Skeletal muscle satellite cell (primary cell): ENCODE measurements at regions not wholly inside any gene's neighbourhood (a gene's known extent, or its start where the extent isn't known, plus 50 kb on each side); places are given as distances from the start of the nearest gene placed in this dataset.

Experiments
- H3K27me3 ChIP-seq: 2 replicates; pipeline ENCODE4 v1.7.0; 2013; ENCODE audit warnings: low read length; ENCODE audit not compliant: control insufficient read depth, insufficient read depth
- H3K36me3 ChIP-seq: 2 replicates; pipeline ENCODE4 v1.7.0; 2013; ENCODE audit warnings: mild to moderate bottlenecking, control low read depth, low read length; ENCODE audit not compliant: insufficient read depth
- H3K4me1 ChIP-seq: 2 replicates; pipeline ENCODE4 v1.7.0; 2013; ENCODE audit warnings: low read length; ENCODE audit not compliant: control insufficient read depth, insufficient read depth
- H3K4me2 ChIP-seq: 2 replicates; pipeline ENCODE4 v1.7.0; 2013; ENCODE audit warnings: mild to moderate bottlenecking, low read length
- H3K4me3 ChIP-seq: 2 replicates; pipeline ENCODE4 v1.7.0; 2013; ENCODE audit warnings: low read length
- H3K9ac ChIP-seq: 2 replicates; pipeline ENCODE4 v1.7.0; 2013; ENCODE audit warnings: mild to moderate bottlenecking, low read depth, low read length, moderate library complexity
- H3K9me3 ChIP-seq: replicated peaks from 2 replicates; pipeline ENCODE4 v1.7.0; 2013; ENCODE audit warnings: mild to moderate bottlenecking, control low read depth, low read length

DNA sequence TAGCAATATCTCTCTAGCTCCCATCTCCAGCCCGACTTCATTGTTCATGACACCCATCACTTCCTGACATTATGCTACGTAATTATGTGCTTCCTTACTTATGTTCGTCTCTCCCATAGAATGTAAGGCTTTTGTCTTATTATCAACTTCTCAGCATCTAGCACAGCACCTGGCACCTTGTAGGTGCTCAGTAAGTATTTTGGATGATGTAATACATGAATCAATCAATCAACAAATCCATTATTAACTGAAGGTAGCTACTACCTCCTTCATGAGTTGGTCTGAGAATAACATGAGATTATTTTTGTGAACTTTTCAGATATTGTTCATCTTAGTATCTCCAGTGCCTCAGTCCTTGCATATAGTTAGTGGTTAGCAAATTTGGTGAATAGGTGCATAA, 109.3 kb downstream of the EN1 start:
- H3K9ac ChIP-seq = peak overlapping the region; percentile 6
- peaks cover 23% of the 10 kb centered on the region for H3K4me1 ChIP-seq
- H3K27me3 ChIP-seq = no peaks in the 10 kb centered on the region
- H3K9me3 ChIP-seq = no peaks in the 10 kb centered on the region
- H3K4me2 ChIP-seq = peak overlapping the region; percentile 41
- no peaks in the 10 kb centered on the region for H3K36me3 ChIP-seq
- no peak overlapping the region for H3K4me3 ChIP-seq

DNA sequence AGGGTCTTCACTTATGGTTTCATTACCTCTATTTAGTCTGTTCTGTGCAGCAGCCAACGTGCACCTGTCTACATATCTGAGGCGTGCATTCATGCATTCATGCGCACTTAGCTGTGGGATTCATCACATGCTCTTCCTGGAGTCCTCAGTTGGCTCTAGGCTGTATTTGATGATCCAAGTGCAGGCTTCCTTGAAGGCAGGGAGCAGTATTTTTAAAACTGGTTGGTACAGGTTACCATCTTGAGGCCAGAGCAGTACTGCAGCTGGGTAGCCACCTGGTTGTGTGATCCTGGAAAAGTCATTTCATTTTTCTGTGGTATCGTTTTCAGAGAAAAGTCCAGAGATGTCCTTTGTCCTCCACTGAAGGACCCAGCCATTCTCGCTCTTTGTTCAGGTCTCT, 109.8 kb downstream of the EN1 start:
- Histone ChIP-seq H3K9me3 (no peaks in the 10 kb centered on the region), H3K4me1 (peaks cover 27% of the 10 kb centered on the region), H3K27me3 (no peaks in the 10 kb centered on the region), H3K9ac (peak overlapping the region; percentile 6), H3K4me2 (no peak overlapping the region), H3K4me3 (no peak overlapping the region), H3K36me3 (no peaks in the 10 kb centered on the region)

DNA sequence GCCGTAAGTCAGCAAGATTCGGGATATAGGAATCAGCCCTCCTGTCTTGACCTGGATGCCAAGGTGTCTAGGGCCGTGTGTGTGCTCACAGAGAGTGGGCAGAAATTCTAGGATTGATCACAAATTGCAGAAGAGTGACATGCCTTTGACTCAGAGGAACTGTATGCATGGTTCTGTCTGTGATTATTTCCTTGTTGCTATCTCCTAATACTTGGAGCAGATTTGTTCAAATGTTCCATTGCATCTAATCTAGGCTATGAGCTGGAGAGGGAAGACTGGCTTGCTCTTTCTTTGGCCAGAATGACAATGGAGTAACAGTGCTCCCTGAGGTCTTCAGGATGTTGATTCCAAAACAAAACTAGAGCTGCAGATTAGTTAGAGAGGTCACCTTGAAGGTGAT, 115.0 kb downstream of the EN1 start:
- Histone ChIP-seq H3K27me3 (no peaks in the 10 kb centered on the region), H3K4me3 (no peak overlapping the region), H3K4me2 (no peak overlapping the region), H3K36me3 (no peaks in the 10 kb centered on the region), H3K4me1 (peaks cover 9% of the 10 kb centered on the region), H3K9me3 (no peaks in the 10 kb centered on the region), H3K9ac (no peak overlapping the region)

DNA sequence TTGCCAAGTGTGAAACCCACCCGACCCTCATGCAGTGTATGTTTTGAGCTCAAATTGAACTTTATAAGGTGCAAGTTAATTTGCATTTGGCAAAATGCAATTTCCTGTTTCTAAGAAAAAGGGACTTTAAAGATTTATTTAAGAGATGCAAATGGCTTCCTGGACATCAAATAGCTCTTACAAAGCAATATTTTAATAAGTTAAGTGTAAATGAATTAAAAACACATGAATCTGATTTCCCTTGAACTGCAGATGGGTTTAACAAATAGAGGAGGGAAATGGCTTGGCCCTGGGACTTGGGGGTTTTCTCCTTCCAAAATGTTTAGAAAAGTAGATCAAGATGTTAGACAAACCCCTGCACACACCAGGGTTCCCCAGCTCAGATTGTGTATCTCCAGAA, 116.0 kb downstream of the EN1 start:
- Histone ChIP-seq H3K4me1 (peaks cover 8% of the 10 kb centered on the region), H3K4me3 (no peak overlapping the region), H3K36me3 (no peaks in the 10 kb centered on the region), H3K4me2 (no peak overlapping the region), H3K27me3 (no peaks in the 10 kb centered on the region), H3K9ac (no peak overlapping the region), H3K9me3 (no peaks in the 10 kb centered on the region)

DNA sequence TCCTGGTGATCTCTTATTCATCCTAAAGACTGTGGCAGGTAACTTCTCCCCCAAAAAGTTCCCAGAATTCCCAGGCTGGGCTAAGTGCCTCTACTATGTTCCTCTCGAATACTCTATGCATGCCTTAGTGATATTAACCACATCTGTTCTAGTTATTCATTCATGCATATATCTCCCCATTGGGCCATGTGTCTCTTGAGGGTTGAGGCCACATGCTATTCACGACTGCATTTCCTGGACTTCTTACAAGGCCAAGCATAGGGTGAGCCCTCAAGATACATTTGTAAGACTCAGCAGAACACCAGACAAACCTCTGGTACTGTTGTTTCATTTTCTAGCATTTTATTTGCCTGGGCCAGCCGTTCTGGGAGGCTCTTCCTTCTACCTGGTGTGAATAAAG, 117.0 kb downstream of the EN1 start:
- Histone ChIP-seq H3K4me3 (no peak overlapping the region), H3K9me3 (no peaks in the 10 kb centered on the region), H3K36me3 (no peaks in the 10 kb centered on the region), H3K9ac (no peak overlapping the region), H3K4me1 (peaks cover 8% of the 10 kb centered on the region), H3K27me3 (no peaks in the 10 kb centered on the region), H3K4me2 (no peak overlapping the region)

DNA sequence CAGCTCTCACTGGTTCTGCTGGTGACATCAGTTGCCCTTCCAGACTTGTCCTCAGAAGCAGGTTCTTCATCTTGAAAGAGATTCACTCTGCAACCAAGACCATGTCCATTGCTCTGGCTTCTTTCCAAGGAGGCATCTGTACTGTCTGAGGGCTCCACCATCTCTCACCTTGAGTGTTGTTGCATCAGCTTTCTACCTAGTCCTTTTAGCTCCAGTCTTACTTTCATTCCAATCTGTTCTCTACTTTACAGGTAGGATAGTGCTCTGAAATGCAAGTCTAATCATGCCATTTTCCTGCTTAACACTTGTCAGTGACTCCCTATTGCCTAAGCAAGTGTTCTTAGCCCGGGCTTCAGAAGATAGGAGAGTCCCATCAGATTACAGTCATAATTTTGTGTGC, 117.7 kb downstream of the EN1 start:
- H3K9ac ChIP-seq = no peak overlapping the region
- H3K4me2 ChIP-seq = no peak overlapping the region
- peaks cover 8% of the 10 kb centered on the region for H3K4me1 ChIP-seq
- H3K36me3 ChIP-seq = no peaks in the 10 kb centered on the region
- H3K4me3 ChIP-seq = no peak overlapping the region
- no peaks in the 10 kb centered on the region for H3K27me3 ChIP-seq
- H3K9me3 ChIP-seq = no peaks in the 10 kb centered on the region

DNA sequence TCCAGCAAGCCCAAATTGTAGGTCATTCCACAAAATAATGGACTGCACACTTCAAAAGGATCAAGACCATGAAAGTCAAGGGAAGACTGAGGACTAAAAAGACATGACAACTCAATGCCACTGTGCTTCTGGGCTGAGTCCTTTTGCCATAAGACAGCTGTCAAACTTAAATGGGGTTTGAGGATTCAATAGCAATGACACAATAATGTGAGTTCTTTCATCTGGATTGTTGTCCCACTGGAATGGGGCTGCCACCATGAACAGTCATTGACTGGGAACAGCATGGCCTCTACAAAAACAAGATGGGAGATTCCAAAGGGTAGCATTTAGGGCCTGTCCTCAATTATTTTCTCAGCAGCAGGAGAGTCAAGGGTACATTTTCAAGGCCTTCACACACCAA, 118.5 kb downstream of the EN1 start:
- H3K27me3 ChIP-seq = no peaks in the 10 kb centered on the region
- H3K36me3 ChIP-seq = no peaks in the 10 kb centered on the region
- H3K9me3 ChIP-seq = no peaks in the 10 kb centered on the region
- no peak overlapping the region for H3K4me3 ChIP-seq
- no peak overlapping the region for H3K9ac ChIP-seq
- H3K4me2 ChIP-seq = no peak overlapping the region
- H3K4me1 ChIP-seq = peaks cover 8% of the 10 kb centered on the region

DNA sequence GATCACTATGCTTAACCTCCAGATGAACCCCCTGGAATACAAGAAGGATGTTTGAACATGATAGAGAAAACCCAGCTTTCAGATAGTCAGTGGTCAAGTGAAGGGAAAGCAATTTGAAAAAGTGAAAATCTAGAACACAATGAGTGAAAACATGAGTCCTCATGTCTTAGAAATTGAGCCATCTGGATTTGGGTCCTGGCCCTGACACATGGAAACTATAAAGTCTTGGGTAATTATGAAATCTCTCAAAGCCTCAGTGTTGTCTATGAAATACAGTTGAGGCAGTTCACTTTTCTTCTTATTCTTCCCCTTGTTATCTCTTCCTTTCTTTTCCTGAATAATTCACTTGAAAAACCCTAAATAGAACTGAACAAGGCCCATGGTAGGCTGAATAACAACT, 120.6 kb downstream of the EN1 start:
- Histone ChIP-seq H3K9ac (no peak overlapping the region), H3K4me2 (no peak overlapping the region), H3K36me3 (no peaks in the 10 kb centered on the region), H3K4me3 (no peak overlapping the region), H3K27me3 (no peaks in the 10 kb centered on the region), H3K9me3 (no peaks in the 10 kb centered on the region), H3K4me1 (peaks cover 14% of the 10 kb centered on the region)

DNA sequence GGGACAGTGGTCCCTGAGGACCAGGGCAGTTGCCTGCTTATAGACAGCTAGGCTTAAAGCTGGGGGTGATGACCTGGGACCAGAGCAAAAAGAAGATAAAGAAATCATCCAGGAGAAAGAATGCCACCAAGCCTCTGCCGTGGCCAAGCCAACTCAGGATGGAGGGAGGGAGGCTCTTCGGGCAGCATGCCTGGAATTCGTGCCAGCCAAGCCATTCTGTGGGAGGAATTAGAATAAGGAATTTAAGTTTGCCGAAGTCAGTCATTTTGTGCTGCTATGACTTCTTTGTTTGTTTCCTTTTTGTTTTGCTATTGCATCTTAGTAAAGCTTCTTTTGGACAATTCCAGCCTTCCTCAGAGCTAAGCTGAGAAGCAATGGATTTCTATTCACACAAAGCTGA, 124.1 kb downstream of the EN1 start:
- H3K4me3 ChIP-seq = peak overlapping the region; percentile 27

DNA sequence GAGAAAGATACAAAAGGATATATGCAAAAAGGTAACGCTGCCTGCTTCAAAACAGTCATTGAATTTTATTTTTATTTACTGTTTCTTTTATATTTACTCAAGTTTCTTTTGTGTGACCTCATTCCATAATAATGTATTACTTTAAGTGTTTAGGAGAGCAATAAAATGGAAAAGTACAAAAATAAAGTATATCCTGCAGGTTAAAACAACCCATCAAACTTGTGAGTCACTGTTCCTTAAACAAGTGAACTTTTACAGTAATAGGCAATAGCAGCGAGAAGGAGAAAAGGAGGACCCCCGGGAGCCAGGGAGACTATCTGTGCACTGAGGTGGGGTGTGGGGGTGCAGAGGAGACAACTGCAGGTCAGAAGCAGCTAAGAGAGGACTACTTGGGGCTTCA, 124.5 kb downstream of the EN1 start:
- Histone ChIP-seq H3K36me3 (no peaks in the 10 kb centered on the region), H3K4me3 (peak overlapping the region; percentile 27), H3K4me1 (peaks cover 14% of the 10 kb centered on the region), H3K4me2 (peak overlapping the region; percentile 69), H3K9ac (no peak overlapping the region), H3K9me3 (no peaks in the 10 kb centered on the region), H3K27me3 (peaks cover 3% of the 10 kb centered on the region)

More for the DNA sequence above, 124.1 kb downstream of the EN1 start:
- H3K36me3 ChIP-seq = no peaks in the 10 kb centered on the region
- H3K4me2 ChIP-seq = peak overlapping the region; percentile 69
- peaks cover 3% of the 10 kb centered on the region for H3K27me3 ChIP-seq
- H3K4me1 ChIP-seq = peaks cover 14% of the 10 kb centered on the region
- H3K9ac ChIP-seq = no peak overlapping the region
- no peaks in the 10 kb centered on the region for H3K9me3 ChIP-seq

DNA sequence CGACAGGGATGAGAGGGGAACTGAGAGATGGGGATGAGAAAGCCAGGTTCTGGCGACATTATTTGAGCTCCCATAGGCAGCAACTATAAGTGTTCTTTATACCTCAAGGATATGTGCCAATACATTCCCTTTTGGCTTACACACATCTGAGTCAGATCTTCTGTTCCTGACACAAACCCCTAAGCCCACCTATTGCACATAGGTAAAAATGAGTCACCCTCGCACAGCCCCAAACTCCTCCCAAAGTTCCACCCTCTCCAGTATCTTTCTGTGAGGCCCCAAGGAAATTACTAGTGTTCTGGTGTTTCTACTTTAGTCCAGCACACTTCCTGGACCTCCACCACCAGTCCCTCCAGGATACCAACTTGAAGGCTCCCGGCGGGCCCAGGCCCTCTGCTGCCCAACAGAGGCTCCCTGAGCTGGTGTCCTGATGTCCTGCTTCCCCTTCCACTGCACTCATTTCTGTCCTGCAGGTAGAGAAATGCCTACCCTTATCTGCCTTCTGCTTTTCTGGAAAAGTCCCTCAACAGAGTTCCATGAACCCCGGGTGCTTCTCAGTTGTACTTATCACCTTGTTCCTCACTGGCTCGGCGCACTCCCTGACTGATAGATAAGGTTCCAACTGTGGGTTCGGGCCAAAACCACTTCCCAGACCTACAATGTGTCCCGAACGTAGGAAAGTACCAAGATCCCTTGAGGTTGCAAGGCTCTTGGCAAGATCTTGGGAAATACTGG, 125.5 kb downstream of the EN1 start:
- Histone ChIP-seq H3K27me3 (peaks cover 3% of the 10 kb centered on the region), H3K36me3 (no peaks in the 10 kb centered on the region), H3K9me3 (no peaks in the 10 kb centered on the region), H3K4me2 (no peak overlapping the region), H3K4me1 (peaks cover 14% of the 10 kb centered on the region), H3K9ac (no peak overlapping the region), H3K4me3 (no peak overlapping the region)

DNA sequence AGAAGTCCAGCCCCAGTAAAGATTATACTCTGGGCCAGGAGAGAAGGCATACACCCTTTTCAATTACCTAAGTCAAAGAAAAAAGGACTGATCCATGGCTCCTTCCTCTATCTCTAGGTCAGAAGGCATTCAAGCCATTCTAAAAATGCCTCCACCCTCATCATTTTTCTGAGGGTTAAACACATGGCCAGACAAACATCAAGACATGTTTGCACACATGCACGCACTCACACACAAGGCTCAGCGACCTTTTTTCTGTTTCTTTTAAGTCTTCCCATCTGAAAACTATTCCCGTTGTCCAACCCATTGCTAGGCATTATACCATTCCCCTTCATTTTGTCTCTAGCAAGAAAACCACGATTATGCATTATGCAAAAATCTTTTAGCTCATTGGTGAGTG, 126.6 kb downstream of the EN1 start:
- no peaks in the 10 kb centered on the region for H3K9me3 ChIP-seq
- H3K4me1 ChIP-seq = peaks cover 14% of the 10 kb centered on the region
- no peak overlapping the region for H3K9ac ChIP-seq
- H3K4me3 ChIP-seq = no peak overlapping the region
- peaks cover 3% of the 10 kb centered on the region for H3K27me3 ChIP-seq
- no peak overlapping the region for H3K4me2 ChIP-seq
- H3K36me3 ChIP-seq = no peaks in the 10 kb centered on the region
